HK-2 (cell line): ENCODE measurements at regions not wholly inside any gene's neighbourhood (a gene's known extent, or its start where the extent isn't known, plus 50 kb on each side); places are given as distances from the start of the nearest gene placed in this dataset.

Source experiments
- DNase-seq: peaks from one replicate; pipeline ENCODE4 v3.0.0-alpha.2; 2018; ENCODE audit not compliant: unreplicated experiment

DNA sequence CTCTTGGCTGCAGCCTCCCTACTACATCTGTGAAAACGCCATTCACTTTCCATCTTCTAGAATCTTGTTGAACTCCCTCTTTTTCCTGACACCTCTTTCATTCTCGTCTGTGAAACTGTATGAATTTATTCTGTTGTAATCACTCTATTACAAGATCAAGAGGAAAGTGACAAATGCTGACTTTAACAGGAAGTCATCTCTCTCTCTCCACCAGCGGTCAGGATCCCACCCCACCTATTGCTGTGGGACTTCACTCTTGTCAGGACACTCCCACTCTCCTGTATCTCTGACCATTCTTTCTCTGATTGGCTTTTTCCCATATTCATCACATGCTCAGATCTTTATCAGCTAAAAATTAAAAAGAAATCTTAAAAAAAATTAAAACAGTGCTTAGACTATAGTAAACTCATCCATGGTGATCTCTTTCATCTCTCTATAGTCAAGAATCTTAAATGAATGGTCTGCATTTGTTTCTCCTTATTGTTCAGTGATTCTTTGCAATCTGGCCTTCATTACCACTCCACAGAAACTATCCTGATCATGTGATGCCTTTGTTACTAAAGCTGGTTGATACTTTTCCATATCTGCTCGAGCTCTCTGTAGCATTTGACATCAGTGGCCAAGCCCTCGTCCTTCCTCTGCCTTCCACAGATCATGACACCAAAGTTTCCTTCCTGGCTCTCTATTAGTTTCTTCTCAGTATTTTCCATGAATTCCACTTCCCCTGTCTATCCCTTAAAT is 113.6 kb downstream of the UCHL5 start:
- DNase-seq, result no peak

DNA sequence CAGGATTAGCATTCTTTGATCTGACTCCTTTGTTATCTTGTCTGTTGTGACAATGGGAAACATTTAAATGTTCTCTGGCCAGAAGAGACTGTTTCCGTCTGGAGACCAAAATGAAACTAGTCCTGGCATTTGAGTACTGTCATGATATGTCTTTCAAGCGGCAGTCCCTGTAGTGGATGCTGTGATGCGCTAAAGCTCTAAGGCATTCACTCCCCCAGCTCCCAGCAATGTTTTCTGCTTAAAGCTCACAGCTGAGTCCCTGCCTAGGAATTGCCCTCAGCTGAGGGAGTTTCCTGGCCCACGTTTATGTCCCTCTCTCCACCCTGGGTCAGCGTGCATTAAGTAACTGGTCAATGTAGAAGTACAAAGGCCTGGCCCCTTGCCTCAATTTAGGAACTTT is 109.4 kb downstream of the UCHL5 start:
- DNase-seq, result no peak

DNA sequence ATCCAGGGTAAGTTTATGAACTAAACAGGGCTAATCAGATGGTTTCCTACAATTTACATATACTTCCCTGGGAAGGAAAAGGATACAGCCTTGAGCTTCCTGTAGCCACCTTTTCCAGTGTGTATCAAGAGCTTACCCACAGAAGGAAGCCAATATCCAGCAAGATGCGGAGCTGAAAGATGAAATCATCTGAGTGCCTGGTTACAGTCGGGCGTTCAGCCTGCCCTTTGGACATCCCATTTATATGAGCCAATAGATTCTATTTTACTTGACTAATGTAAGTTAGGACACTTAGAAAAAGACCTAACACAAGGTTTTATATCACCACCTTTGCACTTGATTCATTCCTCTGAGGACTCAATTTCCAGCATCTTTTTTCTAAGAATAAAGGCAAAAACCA is 108.2 kb downstream of the UCHL5 start:
- no peak for DNase-seq

DNA sequence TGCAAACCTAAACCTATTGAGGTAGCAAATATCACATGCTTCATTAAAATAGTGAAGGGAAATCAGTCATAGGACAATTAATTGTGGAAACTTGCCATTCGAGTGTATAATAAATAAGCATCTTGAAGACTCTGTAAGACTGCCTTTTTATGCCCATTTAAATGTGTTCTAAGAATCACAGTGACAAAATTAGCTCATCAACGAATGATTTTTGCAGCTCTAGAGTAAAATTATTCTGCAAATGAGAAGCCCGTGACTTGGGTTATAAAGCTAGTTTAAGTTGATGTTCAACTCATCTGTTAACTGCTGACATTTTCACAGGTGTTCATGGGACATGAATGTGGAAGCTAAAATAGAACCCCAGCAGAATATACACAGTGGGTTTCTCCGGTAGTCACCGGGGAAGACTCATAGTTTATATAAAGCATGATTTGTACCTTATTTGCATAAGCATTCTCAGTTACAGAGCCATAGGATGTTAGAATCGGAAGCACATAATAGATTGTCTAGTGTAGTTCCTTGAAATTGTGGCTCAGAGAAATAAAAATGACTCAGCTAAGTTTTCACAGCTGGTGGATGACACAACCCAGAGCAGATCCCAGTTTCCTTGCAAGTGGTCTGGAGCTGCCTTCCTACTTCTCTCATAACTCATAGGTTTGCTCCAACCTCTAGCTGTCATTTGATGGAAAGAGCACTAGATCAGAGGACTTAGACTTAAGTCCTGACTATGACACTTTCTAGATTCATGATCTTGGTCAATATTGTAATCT is 107.3 kb downstream of the UCHL5 start:
- DNase-seq, result no peak

DNA sequence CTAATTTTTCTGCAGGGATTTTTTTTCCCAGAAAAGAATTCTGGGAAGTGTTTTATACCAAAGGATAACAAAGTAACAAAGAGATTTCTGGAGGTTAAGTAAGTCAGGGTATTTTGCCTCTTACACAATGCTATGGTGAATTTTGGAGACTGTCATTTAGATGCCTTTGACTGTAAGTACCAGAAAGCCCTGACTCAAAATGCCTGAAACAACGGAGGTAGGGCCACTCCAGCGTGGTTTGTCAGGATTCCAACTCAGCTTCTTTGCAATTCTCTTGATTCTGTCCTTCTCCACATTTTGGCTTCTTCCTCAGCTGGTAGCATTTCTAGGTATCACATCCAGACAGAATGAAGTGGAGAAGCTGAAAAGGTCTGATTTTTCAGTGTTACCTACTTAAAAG is 106.5 kb downstream of the UCHL5 start:
- DNase-seq, result no peak

DNA sequence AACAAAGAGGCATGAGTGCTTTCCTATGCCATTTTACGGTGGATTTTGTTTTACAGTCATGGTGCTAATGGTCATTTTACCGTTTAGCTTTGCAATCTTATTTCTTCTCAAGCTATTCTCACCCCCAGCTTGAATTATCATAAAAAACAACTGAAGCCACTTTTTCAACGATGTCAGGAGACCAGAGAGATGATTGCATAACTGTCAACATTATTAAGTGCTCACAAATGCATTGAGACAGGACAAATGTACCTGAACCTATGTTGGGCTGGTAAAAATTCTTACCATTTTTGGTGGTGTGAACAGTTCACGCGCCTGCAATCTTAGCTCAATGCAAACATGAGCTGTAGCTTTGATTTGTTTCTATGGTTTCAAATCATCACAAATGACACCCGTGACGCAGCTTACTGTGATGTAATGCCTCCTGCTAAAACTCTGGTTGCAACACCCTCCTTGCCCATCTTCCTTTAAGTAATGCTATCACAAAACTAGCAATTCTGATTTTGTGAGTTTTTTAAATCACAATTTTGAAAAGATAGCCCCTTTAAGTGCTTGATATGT is 104.4 kb downstream of the UCHL5 start:
- DNase-seq, result no peak

DNA sequence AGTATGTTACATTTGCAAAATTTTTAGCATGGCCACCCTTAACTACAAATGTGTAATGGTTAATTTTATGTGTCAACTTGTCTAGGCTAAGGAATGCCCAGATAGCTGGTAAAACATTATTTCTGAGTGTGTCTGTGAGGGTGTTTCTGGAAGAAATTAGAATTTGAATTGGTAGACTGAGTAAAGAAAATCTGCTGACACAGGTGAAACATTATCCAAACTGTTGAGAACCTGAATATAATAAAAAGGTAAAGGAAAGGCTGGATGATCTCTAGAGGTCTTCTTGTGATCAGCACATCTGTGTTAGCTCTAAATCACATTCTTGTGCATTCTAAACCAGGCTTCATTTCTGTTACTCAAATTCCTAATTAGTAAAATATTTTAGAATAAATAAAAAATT is 100.8 kb downstream of the UCHL5 start:
- DNase-seq, result no peak

DNA sequence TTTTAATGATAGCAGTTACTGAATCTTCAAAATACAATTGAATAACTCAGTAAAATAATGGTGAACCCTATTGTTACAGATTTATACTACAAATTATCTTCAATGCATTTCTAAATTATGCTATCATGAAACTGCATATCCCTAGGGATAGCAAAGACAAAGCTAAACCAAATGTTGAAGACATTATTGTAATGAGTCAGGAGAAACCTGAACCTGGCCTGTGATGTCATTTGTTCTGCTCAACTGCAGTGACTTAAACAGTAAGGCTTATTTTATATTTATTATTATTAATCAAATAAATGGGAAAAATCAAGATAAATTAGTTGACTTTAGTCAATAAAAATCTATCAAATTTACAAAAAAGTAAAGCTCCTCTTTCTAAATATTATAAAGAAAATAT is 100.3 kb downstream of the UCHL5 start:
- DNase-seq, result no peak

DNA sequence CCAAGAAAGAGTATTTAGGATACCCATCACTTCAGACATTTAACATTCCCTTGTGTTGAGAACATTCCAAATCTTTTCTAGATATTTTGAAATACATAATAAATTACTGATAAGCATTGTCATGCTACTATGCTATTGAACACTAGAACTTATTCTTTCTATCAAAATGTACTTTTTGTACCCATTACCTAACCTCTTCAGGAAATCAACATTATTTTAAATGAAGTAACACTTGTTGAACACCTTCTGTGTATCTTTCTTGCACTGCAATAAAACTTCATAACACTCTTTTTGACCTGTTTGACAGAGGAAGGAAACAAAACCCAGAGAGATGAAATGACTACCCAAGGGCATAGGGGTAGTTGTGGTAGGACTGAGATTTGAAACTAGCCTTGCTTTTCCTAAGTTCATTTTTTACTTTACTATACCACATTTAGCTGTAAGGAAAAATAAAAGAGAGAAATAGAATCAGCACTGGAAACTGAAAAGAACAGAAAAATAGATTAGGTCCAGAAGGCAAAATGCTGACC is 99.4 kb downstream of the UCHL5 start:
- DNase-seq, result no peak
